Ishikawa (cell line): ENCODE measurements at regions not wholly inside any gene's neighbourhood (a gene's known extent, or its start where the extent isn't known, plus 50 kb on each side); places are given as distances from the start of the nearest gene placed in this dataset.

Experiments
- CEBPB ChIP-seq: IDR thresholded peaks from 2 replicates; pipeline ENCODE4 v1.6.1; 2012
- CREB1 ChIP-seq: IDR thresholded peaks from 2 replicates; pipeline ENCODE4 v1.6.1; 2012; ENCODE audit warnings: low read depth
- EGR1 ChIP-seq: IDR thresholded peaks from 2 replicates; pipeline ENCODE4 v1.6.1; 2012
- EP300 ChIP-seq: IDR thresholded peaks from 2 replicates; pipeline ENCODE4 v1.6.1; 2012; ENCODE audit warnings: borderline replicate concordance
- FOXM1 ChIP-seq: IDR thresholded peaks from 2 replicates; pipeline ENCODE4 v1.6.1; 2012; ENCODE audit warnings: low read depth, borderline replicate concordance
- MAX ChIP-seq: IDR thresholded peaks from 2 replicates; pipeline ENCODE4 v1.6.1; 2012
- NFIC ChIP-seq: IDR thresholded peaks from 2 replicates; pipeline ENCODE4 v1.6.1; 2012
- RAD21 ChIP-seq: IDR thresholded peaks from 2 replicates; pipeline ENCODE4 v1.6.1; 2012; ENCODE audit warnings: low read depth
- REST ChIP-seq: IDR thresholded peaks from 2 replicates; pipeline ENCODE4 v1.6.1; 2012; ENCODE audit warnings: low read depth, mild to moderate bottlenecking
- TAF1 ChIP-seq: IDR thresholded peaks from 2 replicates; pipeline ENCODE4 v1.6.1; 2012; ENCODE audit warnings: low read depth, mild to moderate bottlenecking
- TCF12 ChIP-seq: IDR thresholded peaks from 2 replicates; pipeline ENCODE4 v1.6.1; 2012; ENCODE audit warnings: low read depth
- TEAD4 ChIP-seq: IDR thresholded peaks from 2 replicates; pipeline ENCODE4 v1.6.1; 2012
- USF1 ChIP-seq: IDR thresholded peaks from 2 replicates; pipeline ENCODE4 v1.6.1; 2012
- YY1 ChIP-seq: IDR thresholded peaks from 2 replicates; pipeline ENCODE4 v1.6.1; 2012; ENCODE audit warnings: low read depth
- ZBTB7A ChIP-seq: IDR thresholded peaks from 2 replicates; pipeline ENCODE4 v1.6.1; 2012; ENCODE audit warnings: low read depth

GRCh38 chr15:94639701-94640100, 408.3 kb downstream of the MCTP2 start:
- TF ChIP-seq TCF12 (no peak), RAD21 (no peak), USF1 (no peak)

GRCh38 chr15:94644433-94644832, 413.1 kb downstream of the MCTP2 start:
- TF ChIP-seq CREB1 (no peak), TCF12 (no peak), TEAD4 (no peak), CEBPB (no peak), FOXM1 (no peak), EGR1 (no peak), MAX (no peak), TAF1 (no peak), NFIC (no peak), YY1 (no peak), EP300 (no peak), REST (no peak), RAD21 (no peak)

GRCh38 chr15:94653071-94653470, 421.7 kb downstream of the MCTP2 start:
- TF ChIP-seq YY1: no peak
- no peak for TF ChIP-seq EGR1
- TF ChIP-seq USF1: no peak
- TF ChIP-seq TEAD4: no peak

- no peak for TF ChIP-seq MAX
- no peak for TF ChIP-seq YY1
- no peak for TF ChIP-seq TAF1
- TF ChIP-seq FOXM1: no peak
- no peak for TF ChIP-seq RAD21
- TF ChIP-seq USF1: no peak
- TF ChIP-seq REST: no peak
- no peak for TF ChIP-seq TEAD4
- no peak for TF ChIP-seq CEBPB
- no peak for TF ChIP-seq TCF12
- TF ChIP-seq ZBTB7A: no peak
- no peak for TF ChIP-seq CREB1
- TF ChIP-seq NFIC: no peak
- no peak for TF ChIP-seq EP300
- no peak for TF ChIP-seq EGR1
These were observed 424.0 kb downstream of the MCTP2 start for GRCh38 chr15:94655249-94655880.

- TF ChIP-seq USF1 (no peak), EGR1 (no peak), TAF1 (no peak), RAD21 (no peak), CREB1 (no peak), EP300 (no peak), YY1 (no peak), MAX (no peak), NFIC (no peak), FOXM1 (no peak), ZBTB7A (no peak), TEAD4 (no peak), REST (no peak)
These were observed 434.5 kb downstream of the MCTP2 start for GRCh38 chr15:94665676-94666441.
